Left cardiac atrium (tissue), 4 donors: ENCODE measurements at regions not wholly inside any gene's neighbourhood (a gene's known extent, or its start where the extent isn't known, plus 50 kb on each side); places are given as distances from the start of the nearest gene placed in this dataset.

Source experiments
- ATAC-seq, 2 donors: fragments of 200-7000 bp; cut with Tn5 transposase; one replicate each; pipeline ENCODE4 v1.9.1; 2020; ENCODE audit warnings: mild to moderate bottlenecking in 2 of 2, moderate library complexity in 2 of 2
- DNase-seq: peaks from one replicate; pipeline ENCODE4 v3.0.0-alpha.2; 2020
- intact Hi-C, 2 donors: fragments of 100-400 bp; cut with DNase I; formaldehyde crosslinking; loops; one replicate each; pipeline versions ENCODE4 v1.14.1 to v1.15.1; 2022 to 2023
- donor health status: DM: no; HTN: yes; CAD: no.
- donor health status: DM: no; HTN: yes; CAD: no; lungs with severe emphysema.
- donor health status: DM: yes; HTN: yes; CAD: no.
- donor health status: Dilated cardiomyopathy.

DNA sequence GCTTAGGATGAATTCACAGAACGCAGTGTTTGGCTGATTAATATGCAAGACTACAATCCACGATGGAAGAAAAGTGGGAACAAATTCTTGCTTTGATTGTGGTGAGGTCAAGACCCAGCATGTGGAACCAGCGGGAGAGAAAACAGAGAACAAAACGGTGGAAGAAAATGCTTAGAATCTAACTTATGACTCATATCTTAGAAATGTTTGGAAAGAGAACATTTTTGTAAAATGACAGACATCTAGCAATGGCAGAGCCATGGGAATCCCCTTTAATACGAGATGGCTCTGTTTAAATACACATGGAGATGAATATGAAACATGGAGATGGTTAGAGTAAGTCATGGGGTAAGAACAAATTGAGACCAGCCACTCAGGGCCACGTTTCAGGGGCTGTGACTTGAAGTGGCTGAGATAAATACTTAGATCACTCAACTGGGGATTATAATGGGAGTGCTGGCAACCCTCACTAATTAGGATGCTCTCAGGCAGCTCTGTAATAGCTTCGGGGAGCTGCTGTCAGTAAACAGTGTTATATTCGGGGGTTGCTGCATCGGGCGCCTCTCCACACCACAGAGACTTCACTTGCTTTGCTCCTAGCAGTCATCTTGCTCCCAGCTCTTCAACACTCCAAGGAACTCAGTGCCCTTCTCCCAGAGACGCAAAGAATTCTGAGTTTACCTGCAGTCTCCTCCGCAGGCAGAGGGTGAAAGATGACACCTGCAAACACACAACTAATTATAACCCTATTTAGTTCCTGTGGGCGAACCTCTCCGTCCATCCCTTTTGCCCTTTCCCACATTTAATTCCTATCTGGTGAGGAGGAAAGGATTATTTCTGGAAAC lies 68.0 kb upstream of the ONECUT1 start:
- no peak for DNase-seq
- intact Hi-C loops: no loop called here
- no peak for ATAC-seq

DNA sequence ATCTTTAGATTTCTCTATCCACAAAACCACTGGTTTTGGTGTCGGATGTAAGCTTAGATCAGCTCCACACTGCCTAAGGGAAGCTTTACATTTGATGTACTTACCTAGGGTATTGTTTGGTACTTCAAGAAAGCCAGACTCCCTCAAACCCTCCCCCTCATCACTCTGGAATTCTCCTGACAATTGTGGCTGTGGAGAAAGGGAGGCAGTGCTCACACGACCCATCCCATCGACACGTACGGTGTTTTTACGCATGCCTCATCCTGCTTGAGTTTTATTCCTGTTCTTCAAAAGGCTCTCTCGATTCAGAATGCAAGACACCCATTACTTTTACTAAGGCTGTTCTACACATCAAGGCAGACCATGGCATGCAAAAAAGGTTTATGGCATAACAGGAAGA lies 67.3 kb upstream of the ONECUT1 start:
- no peak for DNase-seq
- intact Hi-C loops: no loop called here

GRCh38 chr15:52856286-52856685 lies 66.2 kb upstream of the ONECUT1 start:
- DNase-seq: no peak
- ATAC-seq: no peak
- intact Hi-C loops: no loop called here

More for the DNA sequence above, 67.3 kb upstream of the ONECUT1 start:
- ATAC-seq: no peak

DNA sequence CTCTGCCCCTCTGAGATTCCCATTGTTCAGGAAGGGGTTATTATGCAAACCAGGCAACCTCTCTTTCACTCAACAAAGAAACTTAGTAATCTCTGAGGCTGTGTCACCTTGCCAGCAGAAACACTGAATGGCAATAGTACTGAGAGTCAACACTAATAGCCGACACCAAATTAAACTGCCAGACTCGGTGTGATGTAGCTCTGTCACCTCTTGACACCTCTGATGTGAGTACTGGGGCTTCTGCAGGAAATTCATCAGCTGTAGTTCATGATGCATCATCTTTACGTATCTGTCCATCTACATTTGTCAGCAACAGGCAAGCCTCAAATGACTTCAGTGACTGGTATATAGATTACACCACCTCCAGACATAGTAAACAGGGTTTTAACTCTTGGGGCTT lies 65.0 kb upstream of the ONECUT1 start:
- DNase-seq: no peak
- ATAC-seq: no peak
- intact Hi-C loops: no loop called here

GRCh38 chr15:52844823-52845222 lies 54.7 kb upstream of the ONECUT1 start:
- ATAC-seq (no peak), DNase-seq (no peak)
- intact Hi-C loops: no loop called here
